ENCODE measurements at regions not wholly inside any gene's neighbourhood (a gene's known extent, or its start where the extent isn't known, plus 50 kb on each side); places are given as distances from the start of the nearest gene placed in this dataset.
A peak's percentile ranks its signal among the peaks of the same experiment; 100 is the strongest.

- TF ChIP-seq CTCF (IDR thresholded peaks at IDR 0.05; ENCODE audit: low read depth, low read length, missing control alignments) = no peak
- DNase-seq (ENCODE audit: low read depth) = no peak
- no peak overlapping the region for H3K4me3 ChIP-seq (ENCODE audit: low read depth, low read length)
Observed at GRCh38 chr1:234969011-234969441, 159.6 kb downstream of the TOMM20 start.

- no peak for TF ChIP-seq CTCF (IDR thresholded peaks at IDR 0.05; ENCODE audit: low read depth, low read length, missing control alignments)
- no peak for DNase-seq (ENCODE audit: low read depth)
- H3K4me3 ChIP-seq (ENCODE audit: low read depth, low read length) = no peak overlapping the region
Observed at GRCh38 chr1:234968451-234968850, 160.2 kb downstream of the TOMM20 start.

- TF ChIP-seq CTCF (IDR thresholded peaks at IDR 0.05; ENCODE audit: low read depth, low read length, missing control alignments) = no peak
Observed at GRCh38 chr1:234967121-234967520, 161.5 kb downstream of the TOMM20 start.

GRCh38 chr1:234965111-234965510 lies 163.5 kb downstream of the TOMM20 start:
- no peak for TF ChIP-seq CTCF (IDR thresholded peaks at IDR 0.05; ENCODE audit: low read depth, low read length, missing control alignments)
- DNase-seq (ENCODE audit: low read depth) = no peak
- no peak overlapping the region for H3K4me3 ChIP-seq (ENCODE audit: low read depth, low read length)

More at GRCh38 chr1:234967121-234967520, 161.5 kb downstream of the TOMM20 start:
- DNase-seq (ENCODE audit: low read depth) = no peak
- no peak overlapping the region for H3K4me3 ChIP-seq (ENCODE audit: low read depth, low read length)

GRCh38 chr1:234963904-234964702 lies 164.5 kb downstream of the TOMM20 start:
- H3K4me3 ChIP-seq (ENCODE audit: low read depth, low read length) = no peak overlapping the region
- TF ChIP-seq CTCF (IDR thresholded peaks at IDR 0.05; ENCODE audit: low read depth, low read length, missing control alignments) = no peak
- no peak for DNase-seq (ENCODE audit: low read depth)

- H3K4me3 ChIP-seq (ENCODE audit: low read depth, low read length) = no peak overlapping the region
- no peak for TF ChIP-seq CTCF (IDR thresholded peaks at IDR 0.05; ENCODE audit: low read depth, low read length, missing control alignments)
- peak; percentile 94 for DNase-seq (ENCODE audit: low read depth)
Observed at GRCh38 chr1:234963180-234963903, 165.3 kb downstream of the TOMM20 start.

Data from GM12864 (cell line).